Sigmoid colon (tissue), 4 donors: ENCODE measurements at regions not wholly inside any gene's neighbourhood (a gene's known extent, or its start where the extent isn't known, plus 50 kb on each side); places are given as distances from the start of the nearest gene placed in this dataset.

Experiments
- POLR2AphosphoS5 ChIP-seq, 4 donors: sonication (generic); formaldehyde crosslinking; IDR thresholded peaks; one replicate each; pipeline ENCODE4 v1.6.1; 2017; ENCODE audit warnings: antibody characterized with exemption in 4 of 4
- TF ChIP-seq, protein P1 (sequence below), 4 experiments: fragments of 450-650 bp in 3 of 4; fragments of 200-600 bp in 1 of 4; IDR thresholded peaks; one replicate each; pipeline ENCODE4 v1.5.1; 2016 to 2019; ENCODE audit warnings: antibody characterized with exemption in 4 of 4, mild to moderate bottlenecking in 3 of 4, moderate library complexity in 2 of 4

DNA sequence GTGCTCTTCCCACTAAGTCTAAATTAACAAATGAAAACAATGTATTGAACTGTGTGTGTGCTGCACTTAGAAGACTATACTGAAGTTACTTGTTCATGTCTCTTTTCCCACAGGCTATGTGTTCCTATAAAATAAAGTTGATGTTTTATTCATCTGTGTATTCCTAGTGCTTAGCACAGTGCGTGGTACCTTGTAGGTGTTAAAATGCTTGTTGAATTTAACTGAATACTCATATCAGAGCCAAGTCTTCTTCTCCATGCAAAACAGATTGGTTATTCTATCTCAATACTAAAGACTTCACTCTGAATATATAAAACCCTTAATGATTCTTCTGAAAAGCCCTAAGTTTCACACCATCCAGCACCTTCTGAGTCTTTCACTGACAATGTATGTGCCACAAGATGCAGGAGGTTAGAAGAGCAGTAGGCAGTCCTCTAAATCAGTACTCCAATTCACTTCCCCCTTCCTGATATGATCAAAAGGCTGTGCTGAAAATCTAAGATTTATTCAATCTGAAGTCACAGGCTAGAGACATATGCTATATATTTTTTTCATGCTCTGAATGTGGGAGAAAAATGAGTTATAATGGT lies 231.7 kb upstream of the CCDC150 start:
- TF ChIP-seq, protein P1, sequence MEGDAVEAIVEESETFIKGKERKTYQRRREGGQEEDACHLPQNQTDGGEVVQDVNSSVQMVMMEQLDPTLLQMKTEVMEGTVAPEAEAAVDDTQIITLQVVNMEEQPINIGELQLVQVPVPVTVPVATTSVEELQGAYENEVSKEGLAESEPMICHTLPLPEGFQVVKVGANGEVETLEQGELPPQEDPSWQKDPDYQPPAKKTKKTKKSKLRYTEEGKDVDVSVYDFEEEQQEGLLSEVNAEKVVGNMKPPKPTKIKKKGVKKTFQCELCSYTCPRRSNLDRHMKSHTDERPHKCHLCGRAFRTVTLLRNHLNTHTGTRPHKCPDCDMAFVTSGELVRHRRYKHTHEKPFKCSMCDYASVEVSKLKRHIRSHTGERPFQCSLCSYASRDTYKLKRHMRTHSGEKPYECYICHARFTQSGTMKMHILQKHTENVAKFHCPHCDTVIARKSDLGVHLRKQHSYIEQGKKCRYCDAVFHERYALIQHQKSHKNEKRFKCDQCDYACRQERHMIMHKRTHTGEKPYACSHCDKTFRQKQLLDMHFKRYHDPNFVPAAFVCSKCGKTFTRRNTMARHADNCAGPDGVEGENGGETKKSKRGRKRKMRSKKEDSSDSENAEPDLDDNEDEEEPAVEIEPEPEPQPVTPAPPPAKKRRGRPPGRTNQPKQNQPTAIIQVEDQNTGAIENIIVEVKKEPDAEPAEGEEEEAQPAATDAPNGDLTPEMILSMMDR (IDR thresholded peaks at IDR 0.05) = no peak
- no peak for TF ChIP-seq POLR2AphosphoS5 (IDR thresholded peaks at IDR 0.05)
